ENCODE measurements at regions not wholly inside any gene's neighbourhood (a gene's known extent, or its start where the extent isn't known, plus 50 kb on each side); places are given as distances from the start of the nearest gene placed in this dataset.

DNA sequence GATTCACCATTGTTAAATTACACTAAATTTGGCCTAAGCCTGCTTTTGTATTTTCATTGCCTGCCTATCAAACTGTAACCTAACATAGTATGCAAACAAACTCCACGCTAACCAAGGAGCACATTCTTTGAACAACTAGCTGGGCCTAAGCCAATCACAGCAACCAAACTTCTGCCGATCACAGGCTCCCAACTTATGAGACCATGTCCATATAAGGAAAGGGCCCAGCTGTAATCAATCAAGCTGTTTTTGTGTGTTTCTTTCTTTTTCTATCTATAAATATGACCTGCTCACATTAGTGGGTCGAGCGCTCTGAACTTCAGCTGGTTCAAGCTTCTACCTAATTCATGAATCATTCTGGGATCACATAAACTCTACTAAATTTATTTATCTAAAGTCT, 473.6 kb downstream of the SI start:
- TF ChIP-seq CTCF (IDR thresholded peaks at IDR 0.05) (no peak), POLR2A (IDR thresholded peaks at IDR 0.05) (no peak)
